Sigmoid colon (tissue), 6 donors: ENCODE measurements at regions not wholly inside any gene's neighbourhood (a gene's known extent, or its start where the extent isn't known, plus 50 kb on each side); places are given as distances from the start of the nearest gene placed in this dataset.
A peak's percentile ranks its signal among the peaks of the same experiment; 100 is the strongest.

Source experiments
- DNase-seq: peaks from one replicate; pipeline ENCODE4 v3.0.0-alpha.2; 2019
- H3K27ac ChIP-seq, 4 donors: fragments of 200-600 bp; sonication (generic); one replicate each; pipeline ENCODE4 v1.5.1; 2016 to 2019; ENCODE audit warnings: mild to moderate bottlenecking in 1 of 4
- H3K27me3 ChIP-seq, 3 donors: fragments of 200-600 bp; sonication (generic); one replicate each; pipeline ENCODE4 v1.5.1; 2019; ENCODE audit warnings: mild to moderate bottlenecking in 1 of 3
- H3K36me3 ChIP-seq, 4 donors: fragments of 200-600 bp; sonication (generic); one replicate each; pipeline ENCODE4 v1.5.1; 2016 to 2019
- H3K4me1 ChIP-seq, 4 donors: fragments of 200-600 bp; sonication (generic); one replicate each; pipeline ENCODE4 v1.5.1; 2017 to 2019
- H3K4me3 ChIP-seq, 4 donors: fragments of 200-600 bp; sonication (generic); one replicate each; pipeline ENCODE4 v1.5.1; 2017 to 2019; ENCODE audit warnings: mild to moderate bottlenecking in 2 of 4, moderate library complexity in 1 of 4
- H3K9me3 ChIP-seq, 4 donors: fragments of 200-600 bp in 3 of 4; sonication (generic) in 3 of 4; one replicate each; pipeline versions ENCODE4 v1.5.1 to v1.6.1; 2013 to 2019
- EP300 ChIP-seq, 4 donors: sonication (generic); formaldehyde crosslinking; IDR thresholded peaks; one replicate each; pipeline ENCODE4 v1.6.1; 2017; ENCODE audit warnings: antibody characterized with exemption in 4 of 4
- POLR2A ChIP-seq, 2 donors: fragments of 450-650 bp; IDR thresholded peaks; one replicate each; pipeline ENCODE4 v1.6.1; 2016; ENCODE audit warnings: antibody characterized with exemption in 2 of 2, mild to moderate bottlenecking in 2 of 2, moderate library complexity in 2 of 2
- POLR2AphosphoS5 ChIP-seq, 4 donors: sonication (generic); formaldehyde crosslinking; IDR thresholded peaks; one replicate each; pipeline ENCODE4 v1.6.1; 2017; ENCODE audit warnings: antibody characterized with exemption in 4 of 4
- WGBS, 2 donors: extraction: QIAGEN DNeasy Blood & Tissue Kit; methylation state at CpG; one replicate each; pipeline ENCODE4 v1.1.7; 2013; 5-methylcytosine and 5-hydroxymethylcytosine counted together
- intact Hi-C: fragments of 100-400 bp; cut with DNase I; formaldehyde crosslinking; loops from one replicate; pipeline ENCODE4 v1.15.1; 2023
- TF ChIP-seq, protein P1 (sequence below), 4 experiments: fragments of 450-650 bp in 3 of 4; fragments of 200-600 bp in 1 of 4; IDR thresholded peaks; one replicate each; pipeline ENCODE4 v1.5.1; 2016 to 2019; ENCODE audit warnings: antibody characterized with exemption in 4 of 4, mild to moderate bottlenecking in 3 of 4, moderate library complexity in 2 of 4
- donor health status: healthy with polysubstance abuse.
- donor health status: healthy.

DNA sequence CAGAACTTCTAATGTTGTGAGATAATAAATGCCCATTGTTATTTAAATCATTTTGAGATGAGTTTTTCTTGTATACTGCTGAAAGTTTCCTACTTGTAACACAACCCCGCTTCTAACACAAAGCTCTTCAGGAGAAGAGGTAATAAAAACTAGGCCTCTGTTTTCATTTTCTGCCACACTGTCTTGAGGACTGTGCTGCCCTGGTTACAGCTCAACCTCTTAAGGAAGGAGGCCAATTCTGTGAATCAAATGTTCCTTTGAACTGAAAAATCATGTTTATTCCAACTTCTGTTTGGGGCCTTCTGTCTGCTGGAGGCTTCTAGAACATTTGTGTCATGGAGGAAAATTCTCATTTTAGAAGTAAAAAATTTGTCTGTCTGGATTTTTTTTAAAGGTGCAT, 100.3 kb downstream of the LRIG3 start:
- H3K4me3 ChIP-seq = no peak overlapping the region
- peaks cover 0 to 14% (median 5%) of the 10 kb centered on the region in 4 donors for H3K4me1 ChIP-seq
- no peak for DNase-seq
- H3K36me3 ChIP-seq = no peaks in the 10 kb centered on the region
- WGBS, 2 donors = 69% methylated on average over 1 of the region's 1 CpG
- intact Hi-C loops = loop anchor here (10.0 kb wide), 1 partner anchor 265 kb away; no protein-coding TSS in a partner anchor
- H3K27me3 ChIP-seq = no peaks in the 10 kb centered on the region
- H3K9me3 ChIP-seq = no peaks in the 10 kb centered on the region
- TF ChIP-seq EP300 (IDR thresholded peaks at IDR 0.05) (no peak), POLR2AphosphoS5 (IDR thresholded peaks at IDR 0.05) (no peak), POLR2A (IDR thresholded peaks at IDR 0.05) (no peak)
- TF ChIP-seq, protein P1, sequence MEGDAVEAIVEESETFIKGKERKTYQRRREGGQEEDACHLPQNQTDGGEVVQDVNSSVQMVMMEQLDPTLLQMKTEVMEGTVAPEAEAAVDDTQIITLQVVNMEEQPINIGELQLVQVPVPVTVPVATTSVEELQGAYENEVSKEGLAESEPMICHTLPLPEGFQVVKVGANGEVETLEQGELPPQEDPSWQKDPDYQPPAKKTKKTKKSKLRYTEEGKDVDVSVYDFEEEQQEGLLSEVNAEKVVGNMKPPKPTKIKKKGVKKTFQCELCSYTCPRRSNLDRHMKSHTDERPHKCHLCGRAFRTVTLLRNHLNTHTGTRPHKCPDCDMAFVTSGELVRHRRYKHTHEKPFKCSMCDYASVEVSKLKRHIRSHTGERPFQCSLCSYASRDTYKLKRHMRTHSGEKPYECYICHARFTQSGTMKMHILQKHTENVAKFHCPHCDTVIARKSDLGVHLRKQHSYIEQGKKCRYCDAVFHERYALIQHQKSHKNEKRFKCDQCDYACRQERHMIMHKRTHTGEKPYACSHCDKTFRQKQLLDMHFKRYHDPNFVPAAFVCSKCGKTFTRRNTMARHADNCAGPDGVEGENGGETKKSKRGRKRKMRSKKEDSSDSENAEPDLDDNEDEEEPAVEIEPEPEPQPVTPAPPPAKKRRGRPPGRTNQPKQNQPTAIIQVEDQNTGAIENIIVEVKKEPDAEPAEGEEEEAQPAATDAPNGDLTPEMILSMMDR (IDR thresholded peaks at IDR 0.05) = no peak
- peak overlapping the region in 3 of 4 donors; percentile 41 to 66 (median 41) for H3K27ac ChIP-seq
